DOHH2 (cell line): ENCODE measurements at regions not wholly inside any gene's neighbourhood (a gene's known extent, or its start where the extent isn't known, plus 50 kb on each side); places are given as distances from the start of the nearest gene placed in this dataset.

Experiments
- H3F3A ChIP-seq: fragments of 200-600 bp; sonication (generic), shearing (Covaris generic); 2 replicates; pipeline ENCODE4 v1.6.0; 2016; ENCODE audit warnings: antibody characterized with exemption, mild to moderate bottlenecking; ENCODE audit not compliant: control insufficient read depth, insufficient read depth
- H3K27ac ChIP-seq: fragments of 200-600 bp; sonication (generic); 2 replicates; pipeline ENCODE4 v1.5.1; 2014; ENCODE audit warnings: low read depth, mild to moderate bottlenecking, low read length, moderate library complexity
- H3K27me3 ChIP-seq: fragments of 200-600 bp; sonication (generic); 2 replicates; pipeline ENCODE4 v1.6.1; 2014; ENCODE audit warnings: mild to moderate bottlenecking, low read length, mixed read lengths; ENCODE audit not compliant: control insufficient read depth
- H3K36me3 ChIP-seq: fragments of 200-600 bp; sonication (generic); 2 replicates; pipeline ENCODE4 v1.6.1; 2014; ENCODE audit warnings: mild to moderate bottlenecking, low read length, moderate library complexity, mixed read lengths; ENCODE audit not compliant: control insufficient read depth
- H3K4me1 ChIP-seq: fragments of 200-600 bp; sonication (generic); 2 replicates; pipeline ENCODE4 v1.6.1; 2014; ENCODE audit warnings: mild to moderate bottlenecking, low read length, mixed read lengths; ENCODE audit not compliant: control insufficient read depth
- H3K4me2 ChIP-seq: fragments of 200-600 bp; sonication (generic); 2 replicates; pipeline ENCODE4 v1.6.0; 2014; ENCODE audit warnings: mild to moderate bottlenecking, low read length, moderate library complexity
- H3K4me3 ChIP-seq: fragments of 200-600 bp; sonication (generic); 2 replicates; pipeline ENCODE4 v1.5.1; 2014; ENCODE audit warnings: mild to moderate bottlenecking, low read length, mixed read lengths
- H3K79me2 ChIP-seq: fragments of 200-600 bp; sonication (generic); 2 replicates; pipeline ENCODE4 v1.6.1; 2014; ENCODE audit warnings: mild to moderate bottlenecking, low read length, mixed read lengths; ENCODE audit not compliant: control insufficient read depth
- H3K9me2 ChIP-seq: fragments of 200-600 bp; sonication (generic); replicated peaks from 2 replicates; pipeline ENCODE4 v1.6.1; 2014; ENCODE audit warnings: mild to moderate bottlenecking, low read length, mixed read lengths; ENCODE audit not compliant: control insufficient read depth
- H3K9me3 ChIP-seq: fragments of 200-600 bp; sonication (generic); 2 replicates; pipeline ENCODE4 v1.6.1; 2014; ENCODE audit warnings: antibody characterized with exemption, low read length, mixed read lengths; ENCODE audit not compliant: control insufficient read depth, insufficient read depth
- H4K20me1 ChIP-seq: fragments of 200-600 bp; sonication (generic); 2 replicates; pipeline ENCODE4 v1.6.0; 2014; ENCODE audit warnings: low read depth, mild to moderate bottlenecking, antibody characterized with exemption, low read length, moderate library complexity; ENCODE audit not compliant: control insufficient read depth, insufficient read depth
- EZH2phosphoT487 ChIP-seq: fragments of 200-600 bp; sonication (generic); IDR thresholded peaks from 2 replicates; pipeline ENCODE4 v1.6.1; 2017; ENCODE audit warnings: borderline replicate concordance, mild to moderate bottlenecking, antibody characterized with exemption, low read length, moderate library complexity, mixed read lengths
- TF ChIP-seq, protein P1 (sequence below): fragments of 200-600 bp; sonication (generic); IDR thresholded peaks from one replicate; pipeline ENCODE4 v1.5.1; 2014; ENCODE audit warnings: antibody characterized with exemption, mild to moderate bottlenecking, low read depth, low read length; ENCODE audit not compliant: poor library complexity, severe bottlenecking

DNA sequence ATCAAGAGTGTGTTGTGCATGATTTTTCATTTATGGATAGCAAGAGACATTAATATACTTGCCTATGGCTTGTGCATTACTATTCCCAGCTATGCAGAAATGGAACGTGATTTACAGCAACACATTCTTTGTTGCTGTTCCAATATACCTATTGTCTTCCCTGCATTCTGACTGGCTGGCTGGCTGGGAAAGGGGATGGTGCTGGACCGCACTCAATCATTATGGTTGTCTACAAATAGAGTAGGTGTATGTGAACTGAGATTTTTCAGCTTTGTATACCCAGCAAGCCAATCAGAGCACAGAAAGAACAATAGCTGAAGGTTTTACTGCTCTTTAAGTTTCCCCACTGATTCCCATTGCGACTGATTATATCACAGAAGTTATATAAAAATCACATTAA, 167.5 kb downstream of the ATG4C start:
- Histone ChIP-seq H3K4me2 (no peak overlapping the region), H3K4me3 (no peak overlapping the region), H3K36me3 (no peaks in the 10 kb centered on the region), H4K20me1 (no peaks in the 10 kb centered on the region), H3K27ac (no peak overlapping the region), H3K9me2 (no peaks in the 10 kb centered on the region), H3K79me2 (no peaks in the 10 kb centered on the region), H3K9me3 (no peaks in the 10 kb centered on the region), H3F3A (no peaks in the 10 kb centered on the region), H3K27me3 (peaks cover 7% of the 10 kb centered on the region), H3K4me1 (no peaks in the 10 kb centered on the region)
- TF ChIP-seq, protein P1, sequence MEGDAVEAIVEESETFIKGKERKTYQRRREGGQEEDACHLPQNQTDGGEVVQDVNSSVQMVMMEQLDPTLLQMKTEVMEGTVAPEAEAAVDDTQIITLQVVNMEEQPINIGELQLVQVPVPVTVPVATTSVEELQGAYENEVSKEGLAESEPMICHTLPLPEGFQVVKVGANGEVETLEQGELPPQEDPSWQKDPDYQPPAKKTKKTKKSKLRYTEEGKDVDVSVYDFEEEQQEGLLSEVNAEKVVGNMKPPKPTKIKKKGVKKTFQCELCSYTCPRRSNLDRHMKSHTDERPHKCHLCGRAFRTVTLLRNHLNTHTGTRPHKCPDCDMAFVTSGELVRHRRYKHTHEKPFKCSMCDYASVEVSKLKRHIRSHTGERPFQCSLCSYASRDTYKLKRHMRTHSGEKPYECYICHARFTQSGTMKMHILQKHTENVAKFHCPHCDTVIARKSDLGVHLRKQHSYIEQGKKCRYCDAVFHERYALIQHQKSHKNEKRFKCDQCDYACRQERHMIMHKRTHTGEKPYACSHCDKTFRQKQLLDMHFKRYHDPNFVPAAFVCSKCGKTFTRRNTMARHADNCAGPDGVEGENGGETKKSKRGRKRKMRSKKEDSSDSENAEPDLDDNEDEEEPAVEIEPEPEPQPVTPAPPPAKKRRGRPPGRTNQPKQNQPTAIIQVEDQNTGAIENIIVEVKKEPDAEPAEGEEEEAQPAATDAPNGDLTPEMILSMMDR = no peak
- TF ChIP-seq EZH2phosphoT487 = no peak

GRCh38 chr1:62952596-62952995, 168.7 kb downstream of the ATG4C start:
- Histone ChIP-seq H3K36me3 (no peaks in the 10 kb centered on the region), H4K20me1 (no peaks in the 10 kb centered on the region), H3K9me3 (no peaks in the 10 kb centered on the region), H3F3A (no peaks in the 10 kb centered on the region), H3K9me2 (no peaks in the 10 kb centered on the region), H3K27ac (no peak overlapping the region), H3K4me1 (no peaks in the 10 kb centered on the region), H3K27me3 (peaks cover 7% of the 10 kb centered on the region), H3K4me2 (no peak overlapping the region), H3K4me3 (no peak overlapping the region), H3K79me2 (no peaks in the 10 kb centered on the region)
- TF ChIP-seq EZH2phosphoT487 = no peak
- TF ChIP-seq, protein P1 = no peak

DNA sequence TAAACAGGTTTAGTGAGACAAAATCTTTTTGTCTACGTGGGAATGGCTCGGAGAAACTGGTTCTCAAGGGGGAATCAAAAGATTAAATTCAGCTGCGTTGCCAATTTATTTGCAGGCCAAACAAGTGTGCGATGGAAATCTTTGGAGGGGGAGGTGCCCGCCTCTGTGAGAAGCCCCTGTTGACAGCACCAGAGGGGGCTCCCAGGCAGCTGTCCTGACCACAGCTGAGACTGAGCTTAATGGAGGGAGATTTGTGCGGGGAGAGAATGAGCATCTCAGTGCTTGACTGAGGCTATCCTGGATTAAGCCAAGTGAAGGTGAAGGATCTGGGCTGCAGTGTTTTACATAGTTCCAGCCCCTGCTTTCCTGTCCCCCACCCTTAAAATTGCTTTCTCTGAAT, 169.7 kb downstream of the ATG4C start:
- no peaks in the 10 kb centered on the region for H3K4me1 ChIP-seq
- H3F3A ChIP-seq = no peaks in the 10 kb centered on the region
- H3K4me2 ChIP-seq = no peak overlapping the region
- H3K4me3 ChIP-seq = no peak overlapping the region
- H4K20me1 ChIP-seq = no peaks in the 10 kb centered on the region
- no peaks in the 10 kb centered on the region for H3K79me2 ChIP-seq
- H3K36me3 ChIP-seq = no peaks in the 10 kb centered on the region
- no peaks in the 10 kb centered on the region for H3K9me3 ChIP-seq
- peaks cover 7% of the 10 kb centered on the region for H3K27me3 ChIP-seq
- H3K9me2 ChIP-seq = no peaks in the 10 kb centered on the region
- TF ChIP-seq, protein P1 = no peak
- TF ChIP-seq EZH2phosphoT487 = no peak
- no peak overlapping the region for H3K27ac ChIP-seq

DNA sequence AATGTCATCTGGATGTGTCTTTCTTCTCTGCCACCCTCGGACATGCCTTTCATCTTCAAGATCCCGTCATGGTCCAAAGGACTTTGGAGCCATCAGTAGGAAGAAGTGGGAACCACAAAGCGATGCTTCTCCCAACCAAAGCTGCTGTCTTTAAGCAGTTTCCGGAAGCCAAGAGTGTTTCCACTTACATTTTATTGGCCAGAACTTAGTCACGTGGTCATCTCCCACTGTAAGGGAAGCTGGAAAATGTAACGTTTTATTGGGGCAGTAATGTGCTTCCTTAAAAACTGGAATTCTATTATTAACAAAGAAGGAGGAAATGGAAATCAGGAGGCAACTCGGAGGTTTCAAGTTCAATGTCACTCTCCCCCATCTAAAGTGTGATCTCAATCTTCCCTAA, 170.8 kb downstream of the ATG4C start:
- Histone ChIP-seq H3K4me2 (no peak overlapping the region), H3K36me3 (no peaks in the 10 kb centered on the region), H3K27me3 (peaks cover 7% of the 10 kb centered on the region), H3K27ac (no peak overlapping the region), H3K4me1 (no peaks in the 10 kb centered on the region), H3K79me2 (no peaks in the 10 kb centered on the region), H3K4me3 (no peak overlapping the region), H3K9me3 (no peaks in the 10 kb centered on the region), H4K20me1 (no peaks in the 10 kb centered on the region), H3K9me2 (no peaks in the 10 kb centered on the region), H3F3A (no peaks in the 10 kb centered on the region)
- TF ChIP-seq EZH2phosphoT487 = no peak
- TF ChIP-seq, protein P1 = no peak
